Body of pancreas (tissue), 4 donors: ENCODE measurements at regions not wholly inside any gene's neighbourhood (a gene's known extent, or its start where the extent isn't known, plus 50 kb on each side); places are given as distances from the start of the nearest gene placed in this dataset.

Experiments
- ATAC-seq: fragments of 150-250 bp; one replicate; pipeline ENCODE4 v1.9.1; 2016
- DNase-seq, 4 donors: peaks; one replicate each; pipeline ENCODE4 v3.0.0-alpha.2; 2019
- H3K27ac ChIP-seq, 4 donors: fragments of 200-600 bp; sonication (generic); 1 replicate in 3 of 4; 2 replicates in 1 of 4; pipeline versions ENCODE4 v1.5.1 to v1.6.1; 2016 to 2019; ENCODE audit warnings: mild to moderate bottlenecking in 1 of 4, mixed read lengths in 1 of 4, moderate library complexity in 1 of 4
- H3K27me3 ChIP-seq, 2 donors: fragments of 200-600 bp; sonication (generic); one replicate each; pipeline ENCODE4 v1.6.0; 2016; ENCODE audit warnings: mild to moderate bottlenecking in 1 of 2
- H3K36me3 ChIP-seq, 2 donors: fragments of 200-600 bp; sonication (generic); replicated peaks in 1 of 2; 2 replicates each; pipeline ENCODE4 v1.5.1; 2016; ENCODE audit warnings: low read depth in 2 of 2; ENCODE audit not compliant: insufficient read depth in 1 of 2
- H3K4me1 ChIP-seq: fragments of 200-600 bp; sonication (generic); one replicate; pipeline ENCODE4 v1.6.0; 2016
- H3K4me3 ChIP-seq, 2 donors: fragments of 200-600 bp; sonication (generic); 1 replicate in 1 of 2; 2 replicates in 1 of 2; pipeline ENCODE4 v1.5.1; 2016 to 2019
- H3K9me3 ChIP-seq, 3 donors: fragments of 200-600 bp; sonication (generic); 1 replicate in 2 of 3; 2 replicates in 1 of 3; pipeline ENCODE4 v1.5.1; 2016
- POLR2A ChIP-seq, 3 donors: fragments of 450-650 bp; IDR thresholded peaks; one replicate each; pipeline ENCODE4 v1.6.1; 2016; ENCODE audit warnings: antibody characterized with exemption in 3 of 3, mild to moderate bottlenecking in 2 of 3
- WGBS, 2 donors: methylation state at CpG; one replicate each; pipeline ENCODE4 v1.1.5; 2017; 5-methylcytosine and 5-hydroxymethylcytosine counted together
- intact Hi-C: fragments of 100-400 bp; cut with DNase I; formaldehyde crosslinking; loops from one replicate; pipeline ENCODE4 v1.15.1; 2023
- TF ChIP-seq, protein P1 (sequence below), 7 experiments: fragments of 450-650 bp in 4 of 7; fragments of 200-600 bp in 3 of 7; sonication (generic) in 3 of 7; IDR thresholded peaks; one replicate each; pipeline ENCODE4 v1.5.1; 2016 to 2019; ENCODE audit warnings: antibody characterized with exemption in 7 of 7

DNA sequence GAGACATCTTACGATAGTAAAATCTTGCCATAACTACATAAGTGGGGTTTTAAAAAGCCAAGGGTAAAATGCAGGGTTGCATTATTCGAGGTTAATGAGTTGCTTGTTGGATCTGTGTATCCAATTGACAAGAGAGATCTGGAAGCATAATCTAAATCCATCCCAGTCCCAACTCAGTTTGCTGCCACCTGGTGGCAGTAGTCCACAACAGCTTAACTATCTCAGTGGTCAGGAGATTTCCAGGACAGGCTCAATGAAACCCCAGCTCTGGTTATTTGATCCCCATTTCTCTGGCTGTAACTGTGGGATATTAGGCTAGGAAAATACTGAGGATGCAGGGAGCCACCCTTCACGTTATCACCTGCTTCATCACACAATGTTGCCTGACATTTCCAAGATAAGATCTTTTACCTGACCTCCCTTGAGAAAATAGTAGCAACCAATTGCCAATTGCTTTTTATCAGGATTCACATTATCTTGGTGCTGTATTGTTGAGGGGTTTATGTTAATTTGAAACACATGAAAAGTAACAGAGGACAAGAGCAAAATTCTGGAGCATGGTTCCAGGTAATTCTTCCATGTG is 88.2 kb upstream of the TNIP3 start:
- H3K4me1 ChIP-seq, result no peaks in the 10 kb centered on the region
- H3K9me3 ChIP-seq, result no peaks in the 10 kb centered on the region
- intact Hi-C loops, result no loop called here
- TF ChIP-seq, protein P1, sequence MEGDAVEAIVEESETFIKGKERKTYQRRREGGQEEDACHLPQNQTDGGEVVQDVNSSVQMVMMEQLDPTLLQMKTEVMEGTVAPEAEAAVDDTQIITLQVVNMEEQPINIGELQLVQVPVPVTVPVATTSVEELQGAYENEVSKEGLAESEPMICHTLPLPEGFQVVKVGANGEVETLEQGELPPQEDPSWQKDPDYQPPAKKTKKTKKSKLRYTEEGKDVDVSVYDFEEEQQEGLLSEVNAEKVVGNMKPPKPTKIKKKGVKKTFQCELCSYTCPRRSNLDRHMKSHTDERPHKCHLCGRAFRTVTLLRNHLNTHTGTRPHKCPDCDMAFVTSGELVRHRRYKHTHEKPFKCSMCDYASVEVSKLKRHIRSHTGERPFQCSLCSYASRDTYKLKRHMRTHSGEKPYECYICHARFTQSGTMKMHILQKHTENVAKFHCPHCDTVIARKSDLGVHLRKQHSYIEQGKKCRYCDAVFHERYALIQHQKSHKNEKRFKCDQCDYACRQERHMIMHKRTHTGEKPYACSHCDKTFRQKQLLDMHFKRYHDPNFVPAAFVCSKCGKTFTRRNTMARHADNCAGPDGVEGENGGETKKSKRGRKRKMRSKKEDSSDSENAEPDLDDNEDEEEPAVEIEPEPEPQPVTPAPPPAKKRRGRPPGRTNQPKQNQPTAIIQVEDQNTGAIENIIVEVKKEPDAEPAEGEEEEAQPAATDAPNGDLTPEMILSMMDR (IDR thresholded peaks at IDR 0.05), result peak; percentile 56 to 79 (median 72)
- TF ChIP-seq POLR2A (IDR thresholded peaks at IDR 0.05), result no peak
- H3K36me3 ChIP-seq, result no peaks in the 10 kb centered on the region
- H3K4me3 ChIP-seq, result no peak overlapping the region
- ATAC-seq (peak; percentile 79), DNase-seq (peak; percentile 62 to 71 (median 67))
- no peak overlapping the region for H3K27ac ChIP-seq
- no peaks in the 10 kb centered on the region for H3K27me3 ChIP-seq
- 10 to 11% methylated on average over 3 of the region's 3 CpGs for WGBS, 2 donors

DNA sequence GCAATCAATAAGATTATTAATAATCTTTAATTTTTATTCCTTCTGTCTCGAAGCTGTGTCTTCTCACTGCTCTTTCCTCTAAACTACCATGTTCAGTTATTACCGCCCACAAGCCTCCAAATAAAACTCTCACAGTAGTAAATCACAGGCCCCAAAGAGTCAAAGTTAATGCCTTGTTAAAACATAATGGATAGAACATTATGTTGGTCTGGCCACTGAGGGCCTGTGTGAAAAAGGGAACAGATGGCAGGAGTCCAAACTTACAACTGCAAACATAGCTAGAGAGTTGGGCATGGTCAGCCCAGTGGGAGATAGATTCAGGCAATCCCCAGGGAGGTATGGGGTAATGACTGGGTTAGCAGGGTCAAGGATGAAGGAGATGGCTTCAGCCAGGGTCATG is 84.6 kb upstream of the TNIP3 start:
- Histone ChIP-seq H3K36me3 (no peaks in the 10 kb centered on the region), H3K9me3 (no peaks in the 10 kb centered on the region), H3K27me3 (no peaks in the 10 kb centered on the region), H3K4me3 (no peak overlapping the region), H3K4me1 (no peaks in the 10 kb centered on the region), H3K27ac (no peak overlapping the region)
- intact Hi-C loops, result no loop called here
- no peak for DNase-seq
- TF ChIP-seq POLR2A (IDR thresholded peaks at IDR 0.05), result no peak
- TF ChIP-seq, protein P1 (IDR thresholded peaks at IDR 0.05), result no peak
- ATAC-seq, result no peak
- 92 to 93% methylated on average over 2 of the region's 2 CpGs for WGBS, 2 donors

DNA sequence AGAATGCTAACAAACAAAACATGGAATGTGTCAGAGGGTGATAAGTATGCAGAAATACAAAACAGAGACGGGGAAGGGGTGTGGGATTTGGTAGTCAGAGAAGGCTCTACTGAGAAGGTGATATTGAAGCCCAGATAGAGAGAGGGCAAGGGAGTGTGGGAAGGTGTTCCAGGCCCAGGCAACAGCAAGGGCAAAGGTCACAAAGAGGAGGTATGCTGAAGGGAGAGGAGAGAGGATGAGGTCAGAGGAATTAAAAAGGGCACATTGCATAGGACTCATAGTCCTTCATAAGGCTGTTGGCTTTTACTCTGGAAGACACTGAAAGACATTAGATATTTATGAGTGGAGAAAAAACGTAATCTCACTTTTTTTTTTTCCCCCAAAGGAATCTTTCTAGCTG is 82.6 kb upstream of the TNIP3 start:
- intact Hi-C loops, result no loop called here
- ATAC-seq (no peak), DNase-seq (no peak)
- Histone ChIP-seq H3K9me3 (no peaks in the 10 kb centered on the region), H3K4me1 (no peaks in the 10 kb centered on the region), H3K27ac (no peak overlapping the region), H3K27me3 (no peaks in the 10 kb centered on the region), H3K4me3 (no peak overlapping the region), H3K36me3 (no peaks in the 10 kb centered on the region)
- TF ChIP-seq, protein P1 (IDR thresholded peaks at IDR 0.05), result no peak
- TF ChIP-seq POLR2A (IDR thresholded peaks at IDR 0.05), result no peak
- 61 to 69% methylated on average over 2 of the region's 2 CpGs for WGBS, 2 donors

DNA sequence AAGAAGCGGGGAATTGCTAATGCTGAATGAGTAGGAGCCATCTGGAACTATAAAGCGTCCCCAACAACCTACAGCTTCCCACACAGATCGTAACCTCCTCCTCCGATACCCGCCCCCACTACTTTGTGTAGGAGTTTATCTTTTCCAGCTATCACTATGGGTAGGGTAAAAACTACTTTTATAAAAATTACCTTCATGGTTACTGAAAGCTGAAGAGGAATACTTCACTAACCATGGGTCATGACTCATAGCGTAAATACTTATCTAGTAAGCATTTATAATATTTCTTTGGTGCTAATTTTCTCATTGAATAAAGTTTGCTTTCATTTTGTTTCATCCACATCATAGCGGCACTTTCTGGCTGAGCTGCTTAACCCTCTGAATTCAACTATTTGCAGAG is 79.4 kb upstream of the TNIP3 start:
- Histone ChIP-seq H3K36me3 (no peaks in the 10 kb centered on the region), H3K9me3 (no peaks in the 10 kb centered on the region), H3K4me3 (no peak overlapping the region), H3K4me1 (no peaks in the 10 kb centered on the region), H3K27me3 (no peaks in the 10 kb centered on the region), H3K27ac (no peak overlapping the region)
- TF ChIP-seq, protein P1 (IDR thresholded peaks at IDR 0.05), result no peak
- DNase-seq (no peak), ATAC-seq (no peak)
- intact Hi-C loops, result no loop called here
- 75 to 85% methylated on average over 7 of the region's 7 CpGs for WGBS, 2 donors

DNA sequence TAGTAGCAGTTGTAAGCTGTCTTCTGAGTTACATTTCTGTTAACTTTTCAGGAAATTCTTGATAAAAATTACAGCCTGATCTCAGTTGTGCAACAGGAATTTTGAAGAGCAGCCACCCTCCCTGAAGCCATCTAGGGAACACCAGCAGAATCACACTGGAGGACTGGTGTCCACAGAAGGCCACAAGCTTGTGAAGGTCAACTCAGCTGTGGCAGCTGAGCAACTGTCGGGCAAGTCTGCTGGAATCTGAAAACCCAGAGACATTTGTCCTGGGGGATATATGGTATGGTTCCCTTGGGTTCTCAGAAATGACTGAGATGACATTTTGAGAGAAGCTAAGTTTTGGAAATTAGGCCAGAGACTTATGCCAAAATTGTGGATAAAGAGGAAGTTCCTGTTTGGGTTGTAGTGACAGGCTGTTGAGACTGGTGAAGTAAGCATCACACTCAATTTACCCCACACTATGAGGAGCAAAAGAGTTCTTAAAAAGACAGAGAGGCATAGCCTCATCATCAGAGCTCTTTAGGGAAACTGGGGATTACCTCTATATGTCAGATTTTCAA is 78.1 kb upstream of the TNIP3 start:
- H3K36me3 ChIP-seq, result no peaks in the 10 kb centered on the region
- WGBS, 2 donors, result 92 to 100% methylated on average over 1 of the region's 1 CpG

More for the DNA sequence above, 78.1 kb upstream of the TNIP3 start:
- DNase-seq (no peak), ATAC-seq (no peak)
- H3K4me3 ChIP-seq, result no peak overlapping the region
- intact Hi-C loops, result no loop called here
- H3K27ac ChIP-seq, result no peak overlapping the region
- H3K9me3 ChIP-seq, result no peaks in the 10 kb centered on the region
- TF ChIP-seq, protein P1 (IDR thresholded peaks at IDR 0.05), result no peak
- TF ChIP-seq POLR2A (IDR thresholded peaks at IDR 0.05), result no peak
- no peaks in the 10 kb centered on the region for H3K4me1 ChIP-seq
- H3K27me3 ChIP-seq, result no peaks in the 10 kb centered on the region
